Mesendoderm (in vitro differentiated cells): ENCODE measurements at regions not wholly inside any gene's neighbourhood (a gene's known extent, or its start where the extent isn't known, plus 50 kb on each side); places are given as distances from the start of the nearest gene placed in this dataset.

ENCODE experiments used
- DNase-seq: peaks from one replicate; pipeline ENCODE4 v3.0.0; 2013
- H2AK5ac ChIP-seq: 2 replicates; pipeline ENCODE4 v1.6.1; 2013; ENCODE audit warnings: low read length, inconsistent platforms
- H2BK120ac ChIP-seq: 2 replicates; pipeline ENCODE4 v1.6.1; 2013; ENCODE audit warnings: low read depth, mild to moderate bottlenecking, low read length, moderate library complexity, mixed read lengths
- H2BK15ac ChIP-seq: replicated peaks from 2 replicates; pipeline ENCODE4 v1.6.1; 2013; ENCODE audit warnings: low read depth, mild to moderate bottlenecking, moderate library complexity
- H2BK5ac ChIP-seq: 2 replicates; pipeline ENCODE4 v1.6.1; 2013; ENCODE audit warnings: low read length, inconsistent platforms
- H3K18ac ChIP-seq: 2 replicates; pipeline ENCODE4 v1.6.1; 2013; ENCODE audit warnings: mild to moderate bottlenecking, low read length, mixed read lengths
- H3K23ac ChIP-seq: one replicate; pipeline ENCODE4 v1.6.1; 2013; ENCODE audit warnings: low read length
- H3K27ac ChIP-seq: 2 replicates; pipeline ENCODE4 v1.5.1; 2013; ENCODE audit warnings: low read depth, mild to moderate bottlenecking, inconsistent platforms, low read length, moderate library complexity
- H3K27me3 ChIP-seq: 2 replicates; pipeline ENCODE4 v1.6.1; 2013; ENCODE audit warnings: low read length, control low read depth, mild to moderate bottlenecking, inconsistent platforms; ENCODE audit not compliant: insufficient read depth, poor library complexity
- H3K36me3 ChIP-seq: 2 replicates; pipeline ENCODE4 v1.6.1; 2013; ENCODE audit warnings: low read length, inconsistent platforms; ENCODE audit not compliant: control insufficient read depth, insufficient read depth
- H3K4ac ChIP-seq: one replicate; pipeline ENCODE4 v1.6.1; 2013; ENCODE audit warnings: low read depth, mild to moderate bottlenecking, low read length, moderate library complexity
- H3K4me1 ChIP-seq: 2 replicates; pipeline ENCODE4 v1.6.1; 2013; ENCODE audit warnings: low read depth, low read length, inconsistent platforms; ENCODE audit not compliant: control insufficient read depth
- H3K4me2 ChIP-seq: 2 replicates; pipeline ENCODE4 v1.6.1; 2013; ENCODE audit warnings: low read length
- H3K4me3 ChIP-seq: 2 replicates; pipeline ENCODE4 v1.5.1; 2013; ENCODE audit warnings: mild to moderate bottlenecking, low read length
- H3K56ac ChIP-seq: one replicate; pipeline ENCODE4 v1.6.1; 2013; ENCODE audit warnings: low read length
- H3K79me1 ChIP-seq: 2 replicates; pipeline ENCODE4 v1.6.1; 2013; ENCODE audit warnings: low read length, inconsistent platforms
- H3K79me2 ChIP-seq: 2 replicates; pipeline ENCODE4 v1.6.1; 2013; ENCODE audit warnings: mild to moderate bottlenecking, low read length; ENCODE audit not compliant: control insufficient read depth, insufficient read depth
- H3K9ac ChIP-seq: 2 replicates; pipeline ENCODE4 v1.6.1; 2013; ENCODE audit warnings: low read length, inconsistent platforms
- H4K5ac ChIP-seq: one replicate; pipeline ENCODE4 v1.6.1; 2013; ENCODE audit warnings: low read length
- H4K8ac ChIP-seq: one replicate; pipeline ENCODE4 v1.6.1; 2013; ENCODE audit warnings: low read depth, mild to moderate bottlenecking, control low read depth, low read length, moderate library complexity
- WGBS: extraction: QIAGEN DNeasy Blood & Tissue Kit; methylation state at CpG from one replicate; pipeline ENCODE4 v1.1.7; 2013; ENCODE audit warnings: low lambda C conversion rate, missing lambda C conversion rate; ENCODE audit not compliant: insufficient coverage; ENCODE audit errors: extremely low coverage; 5-methylcytosine and 5-hydroxymethylcytosine counted together

GRCh38 chr17:72282439-72283029, 161.7 kb downstream of the SOX9 start:
- Histone ChIP-seq H3K56ac (no peak overlapping the region), H3K79me1 (no peaks in the 10 kb centered on the region), H2BK5ac (no peak overlapping the region), H4K5ac (no peak overlapping the region), H3K18ac (no peak overlapping the region), H3K27ac (no peak overlapping the region), H3K36me3 (no peaks in the 10 kb centered on the region), H3K23ac (no peak overlapping the region), H3K79me2 (no peaks in the 10 kb centered on the region), H3K4me2 (no peak overlapping the region), H2BK120ac (no peak overlapping the region), H2AK5ac (no peak overlapping the region), H3K27me3 (no peaks in the 10 kb centered on the region), H3K4me3 (no peak overlapping the region), H3K9ac (no peak overlapping the region), H3K4me1 (no peaks in the 10 kb centered on the region), H4K8ac (no peak overlapping the region), H2BK15ac (no peak overlapping the region), H3K4ac (no peak overlapping the region)
- no CpG with 5 or more reads among the region's 3 CpGs for WGBS
- DNase-seq, result no peak

GRCh38 chr17:72284806-72285205, 164.0 kb downstream of the SOX9 start:
- H3K56ac ChIP-seq, result no peak overlapping the region
- H2BK15ac ChIP-seq, result no peak overlapping the region
- DNase-seq, result no peak
- H4K5ac ChIP-seq, result no peak overlapping the region
- no peak overlapping the region for H3K9ac ChIP-seq
- no peak overlapping the region for H3K4me3 ChIP-seq
- no peak overlapping the region for H2AK5ac ChIP-seq
- no CpG with 5 or more reads among the region's 4 CpGs for WGBS
- no peaks in the 10 kb centered on the region for H3K27me3 ChIP-seq
- no peak overlapping the region for H4K8ac ChIP-seq
- no peaks in the 10 kb centered on the region for H3K79me1 ChIP-seq
- H3K4me1 ChIP-seq, result no peaks in the 10 kb centered on the region
- H2BK120ac ChIP-seq, result no peak overlapping the region
- H3K79me2 ChIP-seq, result no peaks in the 10 kb centered on the region
- no peak overlapping the region for H2BK5ac ChIP-seq
- H3K4ac ChIP-seq, result no peak overlapping the region
- no peak overlapping the region for H3K27ac ChIP-seq
- H3K4me2 ChIP-seq, result no peak overlapping the region
- H3K36me3 ChIP-seq, result no peaks in the 10 kb centered on the region
- H3K23ac ChIP-seq, result no peak overlapping the region
- H3K18ac ChIP-seq, result no peak overlapping the region

DNA sequence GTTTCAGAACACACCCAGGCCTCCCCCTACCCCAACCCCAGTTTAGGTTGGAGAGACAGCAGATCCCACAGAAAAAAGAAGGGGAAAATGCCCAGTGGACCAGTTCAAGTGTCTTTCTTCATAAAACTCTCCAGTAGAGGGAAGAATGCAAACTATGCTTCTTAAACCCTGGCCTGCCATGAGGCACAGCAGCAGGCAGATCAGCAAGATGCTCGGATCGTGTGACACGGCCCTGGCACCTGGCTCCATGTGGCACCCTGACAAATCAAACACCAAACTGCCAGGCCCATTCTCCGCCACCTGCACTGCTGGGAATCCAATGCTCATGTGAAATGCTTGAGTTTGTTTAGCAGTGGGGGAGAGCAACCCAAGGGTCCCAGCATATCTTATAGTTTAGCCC, 166.8 kb downstream of the SOX9 start:
- Histone ChIP-seq H3K18ac (no peak overlapping the region), H3K79me2 (no peaks in the 10 kb centered on the region), H2BK5ac (no peak overlapping the region), H3K4ac (no peak overlapping the region), H4K5ac (no peak overlapping the region), H2BK120ac (no peak overlapping the region), H4K8ac (no peak overlapping the region), H3K36me3 (no peaks in the 10 kb centered on the region), H2AK5ac (no peak overlapping the region), H3K23ac (no peak overlapping the region), H3K27ac (no peak overlapping the region), H3K27me3 (no peaks in the 10 kb centered on the region), H3K9ac (no peak overlapping the region), H3K79me1 (no peaks in the 10 kb centered on the region), H3K4me2 (no peak overlapping the region), H2BK15ac (no peak overlapping the region), H3K56ac (no peak overlapping the region), H3K4me3 (no peak overlapping the region), H3K4me1 (peaks cover 1% of the 10 kb centered on the region)
- no peak for DNase-seq
- WGBS, result no CpG with 5 or more reads among the region's 4 CpGs

DNA sequence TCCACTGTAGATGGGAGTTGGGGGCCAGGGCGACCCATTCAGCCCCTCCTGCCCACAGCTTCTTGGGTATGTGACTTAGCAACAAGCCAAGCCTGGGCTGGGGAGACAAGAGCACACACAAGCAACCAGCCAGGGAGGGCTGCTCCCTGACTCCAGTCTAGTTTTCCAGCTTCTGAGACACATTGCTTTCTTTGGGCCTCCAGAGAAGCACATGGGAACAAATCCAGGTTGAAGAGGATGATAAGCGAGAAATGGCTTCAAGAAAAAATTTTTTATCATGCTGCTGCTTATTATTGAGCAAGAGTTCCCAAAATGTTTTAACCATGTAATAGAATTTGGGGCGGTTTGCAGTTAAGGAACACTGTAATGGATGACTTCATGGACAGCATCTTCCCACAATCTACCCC, 173.7 kb downstream of the SOX9 start:
- H3K4me1 ChIP-seq, result peaks cover 1% of the 10 kb centered on the region
- no peaks in the 10 kb centered on the region for H3K27me3 ChIP-seq
- no peak overlapping the region for H3K18ac ChIP-seq
- no peak overlapping the region for H3K4ac ChIP-seq
- no peaks in the 10 kb centered on the region for H3K79me1 ChIP-seq
- no peak overlapping the region for H2BK5ac ChIP-seq
- no peak overlapping the region for H2BK15ac ChIP-seq
- H4K8ac ChIP-seq, result no peak overlapping the region
- no peaks in the 10 kb centered on the region for H3K79me2 ChIP-seq
- H3K4me2 ChIP-seq, result no peak overlapping the region
- WGBS, result no CpG with 5 or more reads among the region's 3 CpGs
- no peak for DNase-seq
- H3K27ac ChIP-seq, result no peak overlapping the region
- H3K4me3 ChIP-seq, result no peak overlapping the region
- no peak overlapping the region for H2BK120ac ChIP-seq
- no peaks in the 10 kb centered on the region for H3K36me3 ChIP-seq
- no peak overlapping the region for H3K56ac ChIP-seq
- H2AK5ac ChIP-seq, result no peak overlapping the region
- no peak overlapping the region for H3K23ac ChIP-seq
- no peak overlapping the region for H3K9ac ChIP-seq
- no peak overlapping the region for H4K5ac ChIP-seq

DNA sequence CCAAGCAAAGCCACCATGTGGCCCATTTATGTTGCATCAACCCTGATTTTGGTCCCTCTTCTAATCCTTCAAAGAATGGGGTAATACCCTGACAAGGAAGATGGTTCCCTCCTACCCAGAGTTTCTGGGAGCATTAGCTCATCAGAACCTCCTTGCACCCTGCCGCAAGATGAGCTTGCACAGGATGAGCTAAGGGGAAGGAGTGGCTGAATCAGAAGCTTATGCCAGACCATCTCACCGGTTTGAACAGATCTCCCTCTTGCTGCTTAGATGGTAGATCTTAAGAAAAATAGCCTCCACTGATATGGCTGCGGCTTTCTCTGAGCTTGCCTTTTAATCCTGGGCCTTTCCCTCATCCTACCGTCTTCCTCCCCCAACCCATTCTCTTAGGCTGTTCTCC, 175.1 kb downstream of the SOX9 start:
- H3K79me2 ChIP-seq, result no peaks in the 10 kb centered on the region
- H4K8ac ChIP-seq, result no peak overlapping the region
- H2BK15ac ChIP-seq, result no peak overlapping the region
- no CpG with 5 or more reads among the region's 4 CpGs for WGBS
- no peak overlapping the region for H3K56ac ChIP-seq
- H3K27me3 ChIP-seq, result no peaks in the 10 kb centered on the region
- H3K4ac ChIP-seq, result no peak overlapping the region
- DNase-seq, result no peak
- no peak overlapping the region for H3K23ac ChIP-seq
- no peak overlapping the region for H3K27ac ChIP-seq
- no peak overlapping the region for H2BK5ac ChIP-seq
- H2AK5ac ChIP-seq, result no peak overlapping the region
- no peak overlapping the region for H4K5ac ChIP-seq
- no peaks in the 10 kb centered on the region for H3K36me3 ChIP-seq
- H3K4me2 ChIP-seq, result no peak overlapping the region
- no peak overlapping the region for H3K18ac ChIP-seq
- no peak overlapping the region for H2BK120ac ChIP-seq
- H3K4me3 ChIP-seq, result no peak overlapping the region
- no peak overlapping the region for H3K9ac ChIP-seq
- no peaks in the 10 kb centered on the region for H3K79me1 ChIP-seq
- peaks cover 1% of the 10 kb centered on the region for H3K4me1 ChIP-seq

GRCh38 chr17:72296456-72296855, 175.6 kb downstream of the SOX9 start:
- H4K8ac ChIP-seq, result no peak overlapping the region
- no peak overlapping the region for H3K4me2 ChIP-seq
- no peak overlapping the region for H2BK120ac ChIP-seq
- H2BK15ac ChIP-seq, result no peak overlapping the region
- WGBS, result no CpG with 5 or more reads among the region's 1 CpG
- no peak overlapping the region for H3K56ac ChIP-seq
- no peaks in the 10 kb centered on the region for H3K79me1 ChIP-seq
- H3K9ac ChIP-seq, result no peak overlapping the region
- DNase-seq, result no peak
- H3K18ac ChIP-seq, result no peak overlapping the region
- no peak overlapping the region for H2AK5ac ChIP-seq
- no peak overlapping the region for H3K4ac ChIP-seq
- no peaks in the 10 kb centered on the region for H3K27me3 ChIP-seq
- H4K5ac ChIP-seq, result no peak overlapping the region
- H3K4me3 ChIP-seq, result no peak overlapping the region
- no peak overlapping the region for H3K27ac ChIP-seq
- H2BK5ac ChIP-seq, result no peak overlapping the region
- no peaks in the 10 kb centered on the region for H3K79me2 ChIP-seq
- no peak overlapping the region for H3K23ac ChIP-seq
- H3K36me3 ChIP-seq, result no peaks in the 10 kb centered on the region
- H3K4me1 ChIP-seq, result no peaks in the 10 kb centered on the region
